NCI-H69 (cell line): ENCODE measurements at regions not wholly inside any gene's neighbourhood (a gene's known extent, or its start where the extent isn't known, plus 50 kb on each side); places are given as distances from the start of the nearest gene placed in this dataset.
"Not testable (repeated sequence)": the region's sequence is repeated elsewhere in the genome, so short reads cannot be mapped to it uniquely, and the experiment has no call there.

Experiments
- DNase-seq: peaks from one replicate; lab custom pipeline; 2025; lab: John Stamatoyannopoulos, UW

- no peak for DNase-seq
Observed at GRCh38 chr12:124706363-124706762, 139.0 kb upstream of the NCOR2 start.

- peak; percentile 58 for DNase-seq
Observed at GRCh38 chr12:124705545-124706138, 138.2 kb upstream of the NCOR2 start.

- DNase-seq: peak; percentile 83
Observed at GRCh38 chr12:124704619-124705018, 137.2 kb upstream of the NCOR2 start.

DNA sequence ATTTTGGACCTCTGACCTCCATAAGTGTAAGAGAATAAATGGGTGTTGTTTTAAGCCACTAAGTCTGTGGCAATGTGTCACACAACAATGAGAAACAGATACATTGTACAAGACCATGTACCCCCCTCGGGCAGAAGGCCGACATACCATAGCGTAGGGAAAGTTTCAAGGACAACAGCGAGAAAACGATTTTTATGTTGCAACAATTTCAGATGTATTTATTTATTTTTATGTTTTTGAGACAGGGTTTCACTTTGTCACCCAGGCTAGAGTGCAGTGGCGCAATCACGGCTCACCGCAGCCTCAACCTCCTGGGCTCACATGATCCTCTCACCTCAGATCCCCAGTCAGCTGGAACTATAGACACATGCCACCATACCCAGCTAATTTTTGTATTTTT, 136.4 kb upstream of the NCOR2 start:
- DNase-seq: no peak

- DNase-seq: no peak
Observed at GRCh38 chr12:124702736-124703135, 135.3 kb upstream of the NCOR2 start.

DNA sequence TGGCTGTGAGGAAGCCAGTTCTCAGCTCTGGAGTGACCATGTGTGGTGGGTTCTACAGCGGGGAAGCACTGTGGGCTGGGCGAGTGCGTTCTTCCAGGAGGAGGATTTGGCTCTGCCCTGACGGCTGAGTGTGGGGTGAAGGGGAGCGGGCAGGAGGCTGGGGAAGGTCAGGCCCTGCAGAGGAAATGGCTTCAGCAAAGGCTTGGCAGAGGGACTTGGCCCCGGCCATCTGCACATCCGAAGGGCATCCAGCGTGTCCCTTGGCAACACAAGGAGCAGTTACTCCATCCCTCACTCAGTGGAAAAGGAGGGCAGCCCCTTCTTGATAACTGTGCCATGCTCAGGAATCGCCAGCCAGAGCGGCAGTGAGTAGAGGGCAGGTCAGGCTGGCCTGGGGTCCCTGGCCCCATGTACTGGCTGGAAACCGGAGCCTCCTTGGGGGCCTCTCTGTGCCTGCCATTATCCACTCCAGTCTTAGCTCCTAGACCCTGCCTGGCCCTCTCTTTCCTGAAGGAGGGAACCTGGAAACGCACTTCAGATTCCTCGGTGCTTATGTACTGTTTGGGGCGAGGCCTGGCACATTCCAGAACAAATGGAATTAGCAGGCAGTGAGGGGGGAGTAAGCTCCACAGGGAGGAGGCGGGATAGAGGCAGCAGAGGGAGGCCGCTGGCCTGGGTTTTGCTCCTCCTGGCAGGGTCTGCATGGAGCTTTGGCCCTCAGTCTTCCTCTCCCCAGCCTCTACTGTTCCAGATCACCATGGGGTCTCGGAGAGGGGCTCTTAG, 133.6 kb upstream of the NCOR2 start:
- no peak for DNase-seq

GRCh38 chr12:124699909-124700308, 132.5 kb upstream of the NCOR2 start:
- no peak for DNase-seq

GRCh38 chr12:124698998-124699305, 131.5 kb upstream of the NCOR2 start:
- no peak for DNase-seq

GRCh38 chr12:124698211-124698997, 131.0 kb upstream of the NCOR2 start:
- DNase-seq: no peak

GRCh38 chr12:124697722-124698121, 130.3 kb upstream of the NCOR2 start:
- not testable (repeated sequence) for DNase-seq

GRCh38 chr12:124696693-124697476, 129.5 kb upstream of the NCOR2 start:
- DNase-seq: peak; percentile 59

GRCh38 chr12:124695861-124696260, 128.4 kb upstream of the NCOR2 start:
- DNase-seq: peak; percentile 32

GRCh38 chr12:124694846-124695497, 127.6 kb upstream of the NCOR2 start:
- peak; percentile 73 for DNase-seq

- peak; percentile 57 for DNase-seq
Observed at GRCh38 chr12:124694250-124694649, 126.8 kb upstream of the NCOR2 start.

DNA sequence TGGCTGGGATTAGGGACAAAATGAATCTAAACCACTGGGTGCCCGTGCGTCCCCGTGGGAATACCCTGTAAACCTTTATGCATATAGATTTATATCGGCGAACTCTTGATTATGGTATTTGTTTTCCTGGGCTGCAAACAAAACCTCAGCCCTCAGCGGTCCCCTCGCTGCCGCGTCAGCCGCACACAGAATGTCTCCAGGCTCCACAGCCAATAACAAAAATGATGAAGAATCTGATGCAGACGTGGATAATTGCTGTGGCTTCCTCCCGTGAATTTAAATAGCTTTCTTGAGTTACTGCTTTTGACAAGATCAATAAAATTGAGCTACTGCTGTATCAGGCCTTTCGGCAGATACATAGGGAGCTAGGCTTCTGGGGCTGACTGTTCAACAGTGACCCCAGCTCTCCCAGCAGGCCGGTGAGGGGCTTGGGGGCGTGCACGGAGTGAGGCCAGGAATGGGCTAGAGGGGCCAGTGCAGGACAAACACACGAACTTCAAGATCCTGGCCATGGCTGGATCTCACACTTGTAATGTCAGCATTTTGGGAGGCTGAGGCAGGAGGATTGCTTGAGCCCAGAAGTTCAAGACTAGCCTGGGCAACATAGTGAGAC, 125.8 kb upstream of the NCOR2 start:
- no peak for DNase-seq

GRCh38 chr12:124692443-124692842, 125.0 kb upstream of the NCOR2 start:
- DNase-seq: no peak

- DNase-seq: no peak
Observed at GRCh38 chr12:124691429-124691828, 124.0 kb upstream of the NCOR2 start.

DNA sequence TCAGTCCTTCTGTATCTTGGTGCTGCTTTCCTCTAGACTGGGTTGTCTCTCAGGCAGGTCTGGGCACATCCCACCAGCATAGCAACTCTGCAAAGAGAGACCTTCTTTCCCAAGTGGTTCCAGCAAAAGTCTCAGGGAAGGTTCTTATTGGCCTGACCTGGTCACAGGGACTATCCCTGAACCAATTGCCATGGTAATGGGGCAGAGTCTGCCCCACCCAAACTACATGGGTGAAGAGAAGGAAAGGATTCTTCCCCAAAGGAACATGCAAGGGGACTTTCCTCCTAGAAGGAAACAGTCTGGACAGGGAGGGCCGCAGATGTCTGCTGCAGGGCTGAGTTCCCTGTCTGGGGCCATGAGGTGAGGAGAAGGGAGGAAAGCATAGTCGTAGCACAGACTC, 122.2 kb upstream of the NCOR2 start:
- peak; percentile 32 for DNase-seq

GRCh38 chr12:124688356-124688992, 121.1 kb upstream of the NCOR2 start:
- DNase-seq: no peak

GRCh38 chr12:124687917-124688316, 120.5 kb upstream of the NCOR2 start:
- DNase-seq: peak; percentile 70
